Breast epithelium (tissue), 3 donors: ENCODE measurements at regions not wholly inside any gene's neighbourhood (a gene's known extent, or its start where the extent isn't known, plus 50 kb on each side); places are given as distances from the start of the nearest gene placed in this dataset.

Source experiments
- CTCF ChIP-seq, 3 donors: fragments of 450-650 bp; IDR thresholded peaks; one replicate each; pipeline ENCODE4 v1.5.1; 2016 to 2017; ENCODE audit warnings: antibody characterized with exemption in 3 of 3, mild to moderate bottlenecking in 3 of 3, moderate library complexity in 3 of 3
- POLR2AphosphoS5 ChIP-seq, 3 donors: sonication (generic); formaldehyde crosslinking; IDR thresholded peaks; one replicate each; pipeline ENCODE4 v1.6.1; 2017; ENCODE audit warnings: antibody characterized with exemption in 3 of 3

GRCh38 chr2:6557737-6558136 is 308.0 kb downstream of the CMPK2 start:
- TF ChIP-seq POLR2AphosphoS5 (IDR thresholded peaks at IDR 0.05) (no peak), CTCF (IDR thresholded peaks at IDR 0.05) (no peak)
